ENCODE measurements at regions not wholly inside any gene's neighbourhood (a gene's known extent, or its start where the extent isn't known, plus 50 kb on each side); places are given as distances from the start of the nearest gene placed in this dataset.
A peak's percentile ranks its signal among the peaks of the same experiment; 100 is the strongest.

DNA sequence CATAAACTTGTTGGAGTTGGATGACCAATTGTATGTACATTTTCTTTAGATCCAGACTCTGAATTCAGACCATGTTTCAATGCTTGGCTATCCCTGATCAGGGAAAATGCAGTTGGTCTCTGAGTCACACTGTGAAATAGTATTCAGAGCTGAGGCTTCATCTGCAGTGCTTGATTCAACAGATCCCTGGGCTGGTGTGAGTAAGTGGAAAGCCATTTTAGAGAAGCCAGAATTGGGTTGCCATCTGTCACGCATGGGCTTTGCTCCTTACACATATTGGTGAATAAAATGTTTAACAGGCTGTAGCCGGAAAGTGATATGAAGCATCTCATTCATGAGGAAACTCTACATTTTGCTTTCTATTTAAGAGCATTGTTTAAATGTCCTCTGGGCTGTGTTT is 50.0 kb upstream of the ACYP2 start:
- no peak overlapping the region for H2BK12ac ChIP-seq (ENCODE audit: low read length in 2 of 2)
- WGBS: 46% methylated on average over 2 of the region's 2 CpGs
- no peak overlapping the region for H3K4ac ChIP-seq (ENCODE audit: low read depth in 1 of 2, low read length in 2 of 2)
- no peaks in the 10 kb centered on the region for H3K27me3 ChIP-seq (ENCODE audit: control insufficient read depth in 1 of 2, insufficient read depth in 1 of 2, low read length in 2 of 2)
- H3K79me1 ChIP-seq (replicated peaks; ENCODE audit: low read length, poor library complexity, severe bottlenecking): no peaks in the 10 kb centered on the region
- H3K4me2 ChIP-seq (ENCODE audit: low read length, poor library complexity, severe bottlenecking): no peak overlapping the region
- no peak overlapping the region for H2AFZ ChIP-seq (ENCODE audit: low read depth, low read length)
- H4K91ac ChIP-seq (ENCODE audit: low read length): no peak overlapping the region
- no peak overlapping the region for H2BK15ac ChIP-seq (ENCODE audit: low read depth, poor library complexity, severe bottlenecking)
- no peak overlapping the region for H3K18ac ChIP-seq (ENCODE audit: low read depth in 1 of 2, low read length in 2 of 2)
- no peak overlapping the region for H2AK5ac ChIP-seq (ENCODE audit: low read length, severe bottlenecking)
- peaks cover 1% of the 10 kb centered on the region for H3K4me1 ChIP-seq (ENCODE audit: control insufficient read depth, insufficient read depth, low read depth, low read length)
- no peak overlapping the region for H3K9ac ChIP-seq (ENCODE audit: low read length)
- H2BK120ac ChIP-seq (ENCODE audit: low read depth, low read length): no peak overlapping the region
- no peaks in the 10 kb centered on the region for H3K36me3 ChIP-seq (ENCODE audit: control insufficient read depth in 1 of 2, insufficient read depth in 2 of 2, low read depth in 1 of 2, low read length in 2 of 2)
- no peaks in the 10 kb centered on the region for H3K9me3 ChIP-seq (ENCODE audit: control insufficient read depth, low read length)
- H4K8ac ChIP-seq (ENCODE audit: low read length): no peak overlapping the region
- H3K27ac ChIP-seq (ENCODE audit: low read length, poor library complexity, severe bottlenecking): no peak overlapping the region
- no peak overlapping the region for H3K4me3 ChIP-seq (ENCODE audit: insufficient read depth in 1 of 2, low read depth in 1 of 2, low read length in 2 of 2)
- H2BK5ac ChIP-seq (ENCODE audit: low read depth, low read length, poor library complexity, severe bottlenecking): no peak overlapping the region
- no peak overlapping the region for H3K14ac ChIP-seq (ENCODE audit: low read length in 2 of 2)
- peak; percentile 80 for DNase-seq
- H3K23ac ChIP-seq (ENCODE audit: low read length in 2 of 2): no peak overlapping the region

DNA sequence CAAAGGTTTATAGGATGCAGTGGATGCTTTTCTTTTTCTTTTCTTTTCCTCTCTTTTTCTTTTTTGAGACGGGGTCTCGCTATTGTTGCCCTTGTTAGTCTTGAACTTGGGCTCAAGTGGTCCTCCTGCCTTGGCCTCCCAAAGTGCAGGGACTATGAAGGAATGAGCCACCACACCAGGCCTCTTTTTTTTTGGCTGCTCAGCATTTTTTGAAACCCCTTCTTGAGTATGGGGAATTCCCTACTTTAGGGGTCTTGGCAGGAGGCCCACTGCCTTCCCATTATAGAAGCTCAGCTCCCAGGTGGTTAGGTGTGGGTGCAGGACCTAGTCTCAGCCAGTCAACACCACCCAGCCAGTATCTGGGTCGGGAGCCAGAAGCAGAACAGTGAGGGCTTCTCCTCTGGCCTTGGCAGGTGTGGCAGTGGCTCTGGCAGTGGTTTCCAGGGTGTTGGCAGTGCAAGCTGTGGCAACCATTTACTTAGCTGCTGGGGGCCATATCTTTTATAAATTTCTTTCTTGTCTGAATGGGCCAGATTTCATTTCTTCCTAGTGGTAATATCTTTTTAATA is 51.4 kb upstream of the ACYP2 start:
- no peak overlapping the region for H2BK15ac ChIP-seq (ENCODE audit: low read depth, poor library complexity, severe bottlenecking)
- no peak overlapping the region for H4K8ac ChIP-seq (ENCODE audit: low read length)
- no peak overlapping the region for H3K14ac ChIP-seq (ENCODE audit: low read length in 2 of 2)
- H3K27ac ChIP-seq (ENCODE audit: low read length, poor library complexity, severe bottlenecking): no peak overlapping the region
- no peaks in the 10 kb centered on the region for H3K36me3 ChIP-seq (ENCODE audit: control insufficient read depth in 1 of 2, insufficient read depth in 2 of 2, low read depth in 1 of 2, low read length in 2 of 2)
- H3K23ac ChIP-seq (ENCODE audit: low read length in 2 of 2): no peak overlapping the region
- H3K4ac ChIP-seq (ENCODE audit: low read depth in 1 of 2, low read length in 2 of 2): no peak overlapping the region
- H3K9me3 ChIP-seq (ENCODE audit: control insufficient read depth, low read length): no peaks in the 10 kb centered on the region
- H3K18ac ChIP-seq (ENCODE audit: low read depth in 1 of 2, low read length in 2 of 2): no peak overlapping the region
- no peak overlapping the region for H3K9ac ChIP-seq (ENCODE audit: low read length)
- H2BK120ac ChIP-seq (ENCODE audit: low read depth, low read length): no peak overlapping the region
- no peaks in the 10 kb centered on the region for H3K27me3 ChIP-seq (ENCODE audit: control insufficient read depth in 1 of 2, insufficient read depth in 1 of 2, low read length in 2 of 2)
- no peak overlapping the region for H4K91ac ChIP-seq (ENCODE audit: low read length)
- H3K4me2 ChIP-seq (ENCODE audit: low read length, poor library complexity, severe bottlenecking): no peak overlapping the region
- no peak overlapping the region for H2AK5ac ChIP-seq (ENCODE audit: low read length, severe bottlenecking)
- no peak for DNase-seq
- no peak overlapping the region for H2BK12ac ChIP-seq (ENCODE audit: low read length in 2 of 2)
- H3K4me1 ChIP-seq (ENCODE audit: control insufficient read depth, insufficient read depth, low read depth, low read length): peaks cover 1% of the 10 kb centered on the region
- H3K4me3 ChIP-seq (ENCODE audit: insufficient read depth in 1 of 2, low read depth in 1 of 2, low read length in 2 of 2): no peak overlapping the region
- H2BK5ac ChIP-seq (ENCODE audit: low read depth, low read length, poor library complexity, severe bottlenecking): no peak overlapping the region
- H3K79me1 ChIP-seq (replicated peaks; ENCODE audit: low read length, poor library complexity, severe bottlenecking): no peaks in the 10 kb centered on the region
- no peak overlapping the region for H2AFZ ChIP-seq (ENCODE audit: low read depth, low read length)
- WGBS: 83% methylated on average over 3 of the region's 3 CpGs

DNA sequence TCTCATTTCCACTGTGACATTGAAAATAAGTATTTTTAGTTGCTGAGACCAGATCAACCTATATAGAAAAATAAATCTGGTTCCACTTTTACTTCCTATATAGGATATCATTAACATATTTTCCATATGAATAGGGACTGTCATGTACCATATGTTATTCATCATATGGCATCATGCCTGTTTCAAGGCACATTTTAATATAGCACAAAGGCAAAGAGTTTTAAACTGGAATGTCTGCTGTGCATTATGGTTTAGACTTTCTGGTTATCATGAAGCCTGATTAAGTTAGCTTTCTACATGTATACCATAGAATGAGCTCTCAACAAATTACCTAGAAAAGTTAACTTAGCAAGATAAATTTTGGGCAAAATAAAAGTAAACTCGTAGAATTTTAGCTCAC is 53.0 kb upstream of the ACYP2 start:
- Histone ChIP-seq H2BK15ac (ENCODE audit: low read depth, poor library complexity, severe bottlenecking) (no peak overlapping the region), H3K14ac (ENCODE audit: low read length in 2 of 2) (no peak overlapping the region), H2BK12ac (ENCODE audit: low read length in 2 of 2) (no peak overlapping the region), H2BK120ac (ENCODE audit: low read depth, low read length) (no peak overlapping the region), H3K9me3 (ENCODE audit: control insufficient read depth, low read length) (no peaks in the 10 kb centered on the region), H3K27me3 (ENCODE audit: control insufficient read depth in 1 of 2, insufficient read depth in 1 of 2, low read length in 2 of 2) (no peaks in the 10 kb centered on the region), H3K18ac (ENCODE audit: low read depth in 1 of 2, low read length in 2 of 2) (no peak overlapping the region), H3K23ac (ENCODE audit: low read length in 2 of 2) (no peak overlapping the region), H4K8ac (ENCODE audit: low read length) (no peak overlapping the region), H3K4me3 (ENCODE audit: insufficient read depth in 1 of 2, low read depth in 1 of 2, low read length in 2 of 2) (no peak overlapping the region), H3K9ac (ENCODE audit: low read length) (no peak overlapping the region), H3K4ac (ENCODE audit: low read depth in 1 of 2, low read length in 2 of 2) (no peak overlapping the region), H3K79me1 (replicated peaks; ENCODE audit: low read length, poor library complexity, severe bottlenecking) (no peaks in the 10 kb centered on the region), H2BK5ac (ENCODE audit: low read depth, low read length, poor library complexity, severe bottlenecking) (no peak overlapping the region), H3K4me1 (ENCODE audit: control insufficient read depth, insufficient read depth, low read depth, low read length) (peaks cover 1% of the 10 kb centered on the region), H2AK5ac (ENCODE audit: low read length, severe bottlenecking) (no peak overlapping the region), H3K4me2 (ENCODE audit: low read length, poor library complexity, severe bottlenecking) (no peak overlapping the region), H2AFZ (ENCODE audit: low read depth, low read length) (no peak overlapping the region), H3K27ac (ENCODE audit: low read length, poor library complexity, severe bottlenecking) (no peak overlapping the region), H4K91ac (ENCODE audit: low read length) (no peak overlapping the region), H3K36me3 (ENCODE audit: control insufficient read depth in 1 of 2, insufficient read depth in 2 of 2, low read depth in 1 of 2, low read length in 2 of 2) (no peaks in the 10 kb centered on the region)
- WGBS: 94% methylated on average over 1 of the region's 1 CpG
- DNase-seq: no peak

DNA sequence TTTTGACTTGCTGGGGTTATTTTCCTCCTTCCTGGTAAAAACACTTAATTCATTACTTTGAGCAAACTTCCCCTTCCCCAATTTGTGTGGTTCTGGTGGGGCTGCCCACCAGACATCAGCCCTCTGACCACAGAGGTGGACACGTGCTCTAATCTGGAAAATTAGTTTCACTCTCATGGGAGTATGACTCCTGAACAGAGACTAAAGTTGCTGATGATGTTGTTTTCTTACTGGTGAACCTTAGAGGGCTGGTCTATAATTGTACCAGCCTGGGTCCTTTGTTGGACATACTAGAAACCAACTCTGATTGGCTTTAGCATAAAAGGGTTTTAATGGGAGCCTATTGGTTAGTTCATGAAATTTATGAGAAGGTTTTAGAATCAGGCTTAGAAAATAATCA is 54.1 kb upstream of the ACYP2 start:
- Histone ChIP-seq H3K23ac (ENCODE audit: low read length in 2 of 2) (no peak overlapping the region), H3K14ac (ENCODE audit: low read length in 2 of 2) (no peak overlapping the region), H3K9me3 (ENCODE audit: control insufficient read depth, low read length) (no peaks in the 10 kb centered on the region), H3K9ac (ENCODE audit: low read length) (no peak overlapping the region), H2BK15ac (ENCODE audit: low read depth, poor library complexity, severe bottlenecking) (no peak overlapping the region), H3K79me1 (replicated peaks; ENCODE audit: low read length, poor library complexity, severe bottlenecking) (no peaks in the 10 kb centered on the region), H2AFZ (ENCODE audit: low read depth, low read length) (no peak overlapping the region), H3K18ac (ENCODE audit: low read depth in 1 of 2, low read length in 2 of 2) (no peak overlapping the region), H3K4me2 (ENCODE audit: low read length, poor library complexity, severe bottlenecking) (no peak overlapping the region), H4K8ac (ENCODE audit: low read length) (no peak overlapping the region), H2BK12ac (ENCODE audit: low read length in 2 of 2) (no peak overlapping the region), H3K27me3 (ENCODE audit: control insufficient read depth in 1 of 2, insufficient read depth in 1 of 2, low read length in 2 of 2) (no peaks in the 10 kb centered on the region), H3K4me3 (ENCODE audit: insufficient read depth in 1 of 2, low read depth in 1 of 2, low read length in 2 of 2) (no peak overlapping the region), H3K4me1 (ENCODE audit: control insufficient read depth, insufficient read depth, low read depth, low read length) (peaks cover 1% of the 10 kb centered on the region), H2BK120ac (ENCODE audit: low read depth, low read length) (no peak overlapping the region), H3K27ac (ENCODE audit: low read length, poor library complexity, severe bottlenecking) (no peak overlapping the region), H4K91ac (ENCODE audit: low read length) (no peak overlapping the region), H2AK5ac (ENCODE audit: low read length, severe bottlenecking) (no peak overlapping the region), H3K36me3 (ENCODE audit: control insufficient read depth in 1 of 2, insufficient read depth in 2 of 2, low read depth in 1 of 2, low read length in 2 of 2) (no peaks in the 10 kb centered on the region), H3K4ac (ENCODE audit: low read depth in 1 of 2, low read length in 2 of 2) (no peak overlapping the region), H2BK5ac (ENCODE audit: low read depth, low read length, poor library complexity, severe bottlenecking) (no peak overlapping the region)
- no peak for DNase-seq
- 43% methylated on average over 1 of the region's 1 CpG for WGBS
